AG20443 (cell line): ENCODE measurements at regions not wholly inside any gene's neighbourhood (a gene's known extent, or its start where the extent isn't known, plus 50 kb on each side); places are given as distances from the start of the nearest gene placed in this dataset.
"Not testable (repeated sequence)": the region's sequence is repeated elsewhere in the genome, so short reads cannot be mapped to it uniquely, and the experiment has no call there.

Source experiments
- DNase-seq: peaks from one replicate; pipeline ENCODE4 v3.0.0; 2012; ENCODE audit warnings: low spot score, mixed read lengths

DNA sequence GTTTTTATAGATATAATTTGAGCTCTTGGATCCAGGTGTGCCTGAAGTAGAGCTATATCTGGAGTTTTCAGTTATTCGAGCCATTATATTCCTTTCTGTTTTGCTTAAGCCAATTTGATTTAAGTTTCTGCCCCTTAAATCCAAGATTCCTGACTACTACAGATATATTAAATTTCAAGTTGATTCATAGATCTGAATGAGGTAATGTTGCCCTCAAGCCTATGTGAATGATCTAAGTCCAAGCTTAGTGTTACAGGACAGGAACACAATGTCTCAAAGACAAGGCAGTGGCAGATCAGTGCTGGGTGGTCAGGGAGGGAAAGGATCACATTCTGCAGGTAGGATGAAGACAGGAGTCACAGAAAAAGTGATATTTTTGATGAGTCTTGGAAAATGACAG is 75.7 kb upstream of the CTBP2 start:
- no peak for DNase-seq

DNA sequence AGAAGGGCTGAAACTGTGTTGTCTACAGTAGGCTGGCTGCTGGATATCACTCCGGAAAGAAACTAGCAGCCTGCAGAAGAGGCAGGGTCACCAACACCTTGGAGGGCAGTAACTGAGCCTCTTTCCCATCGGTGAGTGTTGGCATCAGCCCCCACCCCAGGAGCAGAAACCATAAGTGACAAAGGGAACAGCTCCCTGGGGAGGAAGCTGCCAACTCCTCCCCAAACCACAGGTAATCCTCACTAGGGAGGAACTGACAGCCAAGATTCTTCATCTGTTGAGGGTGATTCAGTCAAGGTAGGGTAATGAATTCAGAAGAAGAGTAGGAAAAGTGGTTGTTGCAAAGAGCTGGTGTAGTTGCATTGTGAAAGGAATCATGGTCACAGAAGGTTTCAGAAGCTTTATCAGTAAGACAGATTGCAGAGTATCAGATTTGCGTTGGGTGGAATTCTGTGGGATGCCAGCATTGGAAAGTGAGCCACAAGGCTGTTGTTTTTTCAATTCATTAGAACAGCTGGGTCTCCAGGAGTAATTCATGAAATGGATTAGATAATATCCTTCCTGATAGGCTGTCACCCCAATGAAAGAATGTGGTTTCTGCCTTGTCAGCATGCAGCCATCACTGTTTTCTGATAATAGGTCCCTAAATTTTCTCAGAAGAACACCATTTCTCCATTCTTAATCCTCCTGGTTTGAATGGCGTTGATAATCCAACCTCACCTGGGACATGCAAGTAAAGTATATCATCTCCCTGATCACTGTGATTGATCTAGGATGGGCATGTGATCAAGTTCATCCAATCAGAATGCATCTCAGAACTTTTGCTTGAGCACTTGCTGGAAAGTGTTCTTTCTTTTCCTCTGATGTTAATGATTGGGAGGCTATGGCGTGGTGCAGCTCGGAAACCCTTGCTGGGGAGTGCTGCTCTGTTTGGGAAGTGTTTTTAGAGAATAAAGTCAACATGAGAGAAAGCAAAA is 75.0 kb upstream of the CTBP2 start:
- DNase-seq, result no peak

DNA sequence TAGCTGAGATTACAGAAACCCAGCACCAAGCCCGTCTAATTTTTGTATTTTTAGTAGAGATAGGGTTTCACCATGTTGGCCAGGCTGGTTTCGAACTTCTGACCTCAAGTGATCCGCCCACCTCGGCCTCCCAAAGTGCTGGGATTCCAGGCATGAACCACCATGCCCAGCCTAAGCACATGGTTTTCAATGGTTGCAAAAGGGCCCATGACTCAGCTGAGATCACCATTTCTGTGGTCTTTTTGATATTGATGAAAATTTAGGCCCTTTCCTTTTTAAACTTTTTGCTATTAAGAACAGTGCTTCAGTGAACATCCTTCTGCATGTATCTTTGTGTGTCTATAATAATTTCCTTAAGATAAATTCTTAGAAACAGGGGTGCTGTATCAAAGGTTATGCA is 74.2 kb upstream of the CTBP2 start:
- peak; percentile 32 for DNase-seq

DNA sequence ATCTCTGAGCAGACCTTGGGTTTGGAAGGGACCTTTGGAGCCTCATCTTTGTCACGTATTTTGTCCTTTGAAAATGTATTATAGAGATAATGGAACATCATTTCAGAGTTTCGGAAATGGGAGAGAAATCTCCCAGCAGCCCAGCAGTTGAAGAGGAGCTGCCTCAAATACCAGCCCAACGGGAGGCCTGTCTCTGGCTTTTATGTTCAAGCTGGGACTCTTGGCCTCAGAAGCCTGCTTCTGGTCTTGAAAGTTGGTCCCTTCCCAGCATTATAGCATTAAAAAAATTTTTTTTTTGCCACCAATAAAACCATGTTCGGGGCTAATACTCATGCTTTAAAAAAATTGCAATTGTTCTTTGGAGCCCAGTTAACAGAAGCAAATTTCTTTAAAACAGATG is 73.4 kb upstream of the CTBP2 start:
- DNase-seq, result no peak

DNA sequence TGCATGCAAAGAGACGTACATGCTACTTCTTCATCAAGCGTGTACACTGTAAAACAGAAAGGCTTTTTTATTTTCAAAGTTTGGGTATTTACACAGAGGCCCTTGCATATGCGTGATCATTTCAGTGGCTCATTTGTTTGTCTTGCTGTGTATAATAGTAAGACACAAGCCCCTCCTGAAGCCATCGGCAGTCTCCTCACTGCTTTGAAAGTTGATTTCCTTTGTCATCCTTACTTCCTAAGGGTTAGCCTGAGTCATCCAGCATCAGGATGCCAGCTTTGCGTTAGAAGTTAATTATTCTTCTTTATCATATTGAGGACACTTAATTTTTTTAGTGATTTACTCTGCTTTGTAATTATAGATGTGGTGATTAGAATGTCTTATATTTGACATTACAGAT is 72.5 kb upstream of the CTBP2 start:
- DNase-seq, result no peak

DNA sequence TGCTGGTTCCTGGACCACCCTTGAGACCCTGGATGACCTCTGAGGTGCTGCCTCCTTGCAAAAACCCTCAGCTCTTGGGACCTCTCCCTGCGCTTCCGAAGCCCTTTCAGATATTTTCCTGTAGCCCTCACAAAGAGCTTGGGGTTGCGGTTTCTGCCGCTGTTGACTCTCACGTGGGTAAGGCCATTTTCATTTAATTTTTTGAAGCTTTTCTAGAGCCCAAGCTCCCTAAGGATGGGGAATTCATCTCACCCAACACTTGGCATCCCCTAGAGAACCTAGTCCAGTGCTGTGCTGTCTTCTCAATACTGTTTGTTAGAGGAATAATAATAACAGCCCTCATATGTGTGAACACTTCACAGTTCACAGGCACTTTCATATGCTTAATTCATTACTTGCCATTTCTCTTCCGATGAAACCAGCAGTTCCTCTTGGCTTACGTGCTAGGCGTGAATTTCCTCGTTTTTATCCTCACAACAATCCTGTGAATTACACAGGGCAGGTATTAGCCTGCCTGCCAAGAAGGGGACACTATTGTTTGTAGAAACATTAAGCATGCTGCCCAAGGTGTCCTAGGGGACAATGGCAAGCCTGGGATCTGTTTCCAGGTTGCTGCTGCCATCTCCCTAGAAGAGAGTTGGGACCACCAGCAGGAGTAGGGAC is 71.6 kb upstream of the CTBP2 start:
- no peak for DNase-seq

DNA sequence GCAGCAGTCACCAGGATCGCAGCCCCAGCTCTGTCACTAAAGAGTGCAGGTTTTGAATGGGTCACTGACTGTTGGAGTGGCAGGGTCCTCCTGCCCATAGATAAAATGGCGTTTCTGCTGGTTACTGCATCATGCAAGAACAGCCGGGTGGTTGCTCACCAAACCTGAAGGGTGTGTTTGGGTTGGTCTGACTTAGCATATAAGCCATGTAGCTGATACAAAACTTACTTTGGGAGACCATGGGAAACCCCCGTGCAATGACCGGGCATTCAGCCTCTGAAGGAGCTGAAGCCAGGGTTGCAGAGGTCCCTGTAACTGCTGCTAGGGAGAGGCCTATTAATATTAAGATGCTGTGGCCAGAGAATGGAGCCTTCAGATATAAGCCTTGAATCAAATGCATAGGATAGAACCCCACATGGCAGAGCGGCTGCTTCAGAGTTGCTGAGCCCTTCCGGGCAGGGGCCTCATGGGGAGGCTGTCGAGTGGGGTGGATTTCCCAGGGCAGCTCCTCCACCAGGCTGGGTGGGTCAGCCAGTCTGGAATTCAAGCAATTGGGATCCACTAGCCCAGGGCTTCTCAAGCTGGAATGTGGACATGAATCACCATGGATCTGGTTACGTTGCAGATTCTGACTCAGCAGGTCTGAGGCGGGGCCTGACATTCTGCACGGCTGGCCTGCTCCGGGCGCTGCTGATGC is 70.9 kb upstream of the CTBP2 start:
- peak; percentile 98 for DNase-seq

DNA sequence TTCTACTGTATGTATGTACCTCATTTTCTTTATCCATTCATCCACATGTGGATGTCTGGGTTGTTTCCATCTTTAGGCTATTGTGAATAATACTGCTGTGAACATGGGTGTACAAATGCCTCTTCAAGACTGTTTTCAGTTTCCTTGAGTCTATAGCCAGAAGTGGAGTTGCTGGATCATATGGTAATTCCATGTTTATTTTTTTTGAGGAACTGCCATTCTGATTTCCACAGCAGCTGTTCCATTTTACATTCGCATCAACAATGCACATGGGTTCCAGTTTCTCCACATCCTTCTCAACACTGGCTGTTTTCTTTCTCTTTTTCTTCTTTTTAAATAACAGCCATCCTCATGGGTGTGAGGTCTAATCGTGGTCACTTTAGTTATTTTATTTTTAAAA is 69.9 kb upstream of the CTBP2 start:
- DNase-seq, result no peak

DNA sequence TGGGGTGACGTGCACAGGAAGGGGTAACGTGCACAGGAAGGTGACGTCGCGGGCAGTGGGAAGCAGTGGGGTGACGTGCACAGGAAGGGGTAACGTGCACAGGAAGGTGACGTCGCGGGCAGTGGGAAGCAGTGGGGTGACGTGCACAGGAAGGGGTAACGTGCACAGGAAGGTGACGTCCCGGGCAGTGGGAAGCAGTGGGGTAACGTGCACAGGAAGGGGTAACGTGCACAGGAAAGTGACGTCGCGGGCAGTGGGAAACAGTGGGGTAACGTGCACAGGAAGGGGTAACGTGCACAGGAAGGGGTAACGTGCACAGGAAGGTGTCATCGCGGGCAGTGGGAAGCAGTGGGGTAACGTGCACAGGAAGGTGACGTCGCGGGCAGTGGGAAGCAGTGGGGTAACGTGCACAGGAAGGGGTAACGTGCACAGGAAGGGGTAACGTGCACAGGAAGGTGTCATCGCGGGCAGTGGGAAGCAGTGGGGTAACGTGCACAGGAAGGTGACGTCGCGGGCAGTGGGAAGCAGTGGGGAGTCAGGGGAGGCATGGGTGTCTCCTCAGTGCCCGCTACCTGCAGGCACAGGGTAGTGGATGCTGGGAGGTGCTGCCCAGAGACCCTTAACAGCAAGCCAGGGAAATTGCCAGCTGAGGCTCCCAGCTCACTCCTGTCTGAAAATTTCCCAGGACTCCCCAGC is 68.0 kb upstream of the CTBP2 start:
- not testable (repeated sequence) for DNase-seq

DNA sequence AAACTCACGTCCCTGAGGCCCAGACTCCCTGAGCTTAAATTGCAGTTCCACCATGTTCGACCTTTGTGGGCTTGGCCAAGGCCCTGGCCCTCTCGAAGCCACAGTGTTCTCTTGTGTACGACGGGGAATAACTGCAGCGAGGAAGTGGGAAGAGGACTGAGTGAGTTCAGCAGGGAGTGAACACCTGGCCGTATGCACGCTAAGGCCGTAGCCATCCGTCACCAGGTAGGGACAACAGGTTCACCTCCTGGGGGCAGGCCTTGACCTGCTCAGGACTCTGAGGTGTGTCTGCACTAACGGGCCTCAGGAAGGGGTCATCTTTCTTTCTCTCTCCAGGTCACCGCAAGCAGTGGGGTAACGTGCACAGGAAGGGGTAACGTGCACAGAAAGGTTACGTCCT is 67.2 kb upstream of the CTBP2 start:
- no peak for DNase-seq

DNA sequence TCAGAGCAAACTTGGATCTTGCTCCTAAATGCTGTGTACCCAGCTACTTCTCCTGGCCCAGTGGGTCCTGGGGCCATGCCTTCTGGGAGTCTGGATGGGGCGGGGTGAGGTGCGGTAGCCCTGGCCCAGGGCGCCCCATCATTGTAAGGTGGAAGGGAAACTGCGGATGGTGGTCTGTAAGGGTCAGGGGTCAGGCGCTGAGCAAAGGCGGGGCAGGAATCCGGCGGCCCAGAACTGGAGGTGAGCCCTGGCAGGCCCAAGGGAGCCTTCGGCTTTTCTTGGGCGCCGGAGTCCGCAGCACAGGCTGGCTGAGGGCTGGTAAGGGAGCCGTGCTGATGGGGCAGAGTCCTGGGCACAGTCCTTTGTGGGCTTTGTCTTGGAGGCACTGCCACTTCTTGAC is 66.5 kb upstream of the CTBP2 start:
- DNase-seq, result no peak

DNA sequence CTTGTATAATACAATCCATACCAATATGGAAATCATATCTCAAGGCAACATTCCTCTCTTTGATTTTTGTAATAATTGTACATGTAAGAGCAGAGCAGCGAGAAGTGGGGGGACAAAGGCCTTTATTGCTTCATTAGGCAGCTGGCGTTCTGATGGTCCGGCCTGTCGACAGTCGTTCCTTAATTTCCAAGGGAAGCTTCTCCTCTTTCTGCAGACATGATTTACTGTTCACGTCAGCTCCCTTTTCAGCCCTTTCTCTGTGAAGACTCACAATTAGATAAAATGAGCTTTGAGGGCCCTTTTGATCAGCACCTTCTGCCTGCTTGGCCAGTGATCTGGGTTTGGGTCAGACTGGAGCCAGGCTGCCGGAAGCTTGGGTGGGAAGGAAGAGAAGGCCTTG is 65.6 kb upstream of the CTBP2 start:
- no peak for DNase-seq

DNA sequence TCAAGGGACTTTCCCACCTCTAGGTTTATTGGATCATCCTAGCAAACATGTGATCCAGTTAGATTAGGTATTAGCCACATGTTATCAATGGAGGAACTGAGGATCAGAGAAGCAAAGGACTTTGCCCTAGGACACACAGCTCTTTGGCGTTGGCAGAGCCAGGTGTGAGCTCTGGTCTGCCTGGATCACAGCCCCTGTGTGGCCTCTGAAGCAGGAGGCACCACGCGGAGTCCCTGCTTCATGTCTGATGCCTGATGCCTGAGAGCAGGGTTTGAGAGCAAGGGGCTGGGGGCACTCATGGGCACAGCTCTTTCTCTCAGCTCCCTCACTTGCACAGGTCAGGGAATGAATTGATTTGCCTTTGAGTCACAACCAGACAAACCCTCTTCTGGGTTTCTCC is 64.7 kb upstream of the CTBP2 start:
- no peak for DNase-seq

DNA sequence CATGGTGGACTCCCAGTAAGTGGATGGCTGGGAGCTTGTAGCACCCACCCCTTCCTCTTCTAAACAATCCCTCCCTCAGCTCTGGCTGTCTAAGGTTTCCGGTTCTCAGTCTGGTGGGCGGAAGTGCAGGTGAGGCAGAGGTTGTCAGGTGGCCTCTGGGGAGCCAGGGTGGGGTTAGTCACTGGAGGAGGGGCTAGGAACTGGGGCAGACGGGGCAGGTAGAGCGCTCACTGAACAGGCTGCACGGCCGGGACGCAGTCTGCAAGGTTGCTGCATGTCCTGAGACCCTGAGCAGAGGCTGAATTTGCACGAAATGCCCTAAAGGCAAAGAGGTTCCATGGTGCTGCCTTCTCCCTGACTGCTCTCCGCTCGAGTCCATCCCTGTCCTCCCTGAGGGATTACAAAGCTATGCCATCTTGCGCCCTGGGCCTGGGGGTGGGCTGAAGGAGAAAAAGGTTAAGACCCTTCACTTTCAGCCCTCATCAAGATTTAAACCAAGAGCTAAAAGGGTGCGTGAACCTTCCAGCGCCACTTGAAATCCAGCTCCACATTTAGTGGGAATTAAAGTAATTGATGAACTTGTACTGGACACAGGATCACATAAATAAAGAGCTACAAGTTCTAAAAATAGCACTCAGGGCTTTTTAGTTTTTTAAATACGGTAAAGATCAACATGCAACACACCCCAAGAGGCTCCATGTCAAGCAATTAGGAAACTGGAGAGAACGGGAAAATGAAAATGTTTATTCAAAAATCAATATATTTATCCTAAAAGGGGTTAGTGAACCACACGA is 62.3 kb upstream of the CTBP2 start:
- DNase-seq, result no peak

DNA sequence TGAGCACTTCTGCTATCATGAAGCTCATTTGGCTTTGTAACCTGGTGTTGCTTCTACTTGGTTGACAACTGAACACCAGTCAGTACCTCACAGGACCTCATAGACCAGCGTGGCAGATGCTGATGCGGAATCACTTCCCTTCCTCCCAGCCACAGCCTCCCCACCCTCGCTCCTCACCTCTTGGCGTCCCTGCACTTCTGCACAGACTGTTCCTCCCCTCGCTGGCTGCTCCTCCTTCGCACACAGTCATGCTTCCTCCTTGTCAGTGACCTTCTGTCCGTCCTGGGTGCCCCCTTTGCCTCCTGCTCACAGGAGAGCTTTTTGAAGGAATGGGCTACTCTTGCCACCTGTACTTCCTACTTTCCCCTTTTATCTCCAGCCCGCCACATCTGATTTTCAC is 61.4 kb upstream of the CTBP2 start:
- no peak for DNase-seq

DNA sequence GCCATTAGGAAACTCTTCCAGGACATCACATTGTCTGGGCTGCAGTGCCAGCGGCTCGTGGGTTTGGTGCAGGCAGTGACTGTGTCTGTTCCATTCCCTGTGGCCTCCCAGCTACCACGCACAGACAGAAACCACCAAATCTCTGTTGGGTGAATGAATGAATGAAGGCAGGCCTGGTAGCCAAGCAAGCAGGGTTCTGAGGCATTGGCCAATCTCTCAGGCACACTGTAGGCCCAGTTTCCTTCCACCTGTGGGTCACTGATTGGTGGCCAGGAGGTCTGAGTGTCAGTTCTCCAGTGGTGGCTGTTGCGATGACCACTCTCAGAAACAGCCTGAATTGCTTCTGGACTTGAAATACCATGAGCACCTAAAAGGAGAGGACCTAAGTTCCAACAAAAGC is 59.4 kb upstream of the CTBP2 start:
- DNase-seq, result no peak

DNA sequence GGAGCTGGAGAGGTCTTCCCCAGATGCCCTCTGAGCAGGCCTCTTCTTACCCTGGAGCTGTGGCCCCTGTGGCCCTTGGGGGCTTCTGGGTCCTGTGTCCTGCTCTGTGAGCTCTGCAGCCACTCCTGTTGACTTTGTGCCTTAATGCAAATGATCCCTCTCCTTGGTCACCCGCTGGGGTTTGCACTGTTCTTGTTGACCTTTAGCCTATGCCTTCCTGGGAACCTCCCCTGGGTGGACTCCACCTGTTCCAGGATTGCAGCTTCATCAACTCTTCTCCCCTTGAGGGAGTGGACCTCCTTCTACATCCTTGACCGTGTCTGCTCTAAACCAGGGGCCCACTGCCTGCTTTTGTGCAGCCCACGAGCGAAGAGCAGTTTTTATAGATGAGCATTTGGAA is 58.6 kb upstream of the CTBP2 start:
- DNase-seq, result no peak

DNA sequence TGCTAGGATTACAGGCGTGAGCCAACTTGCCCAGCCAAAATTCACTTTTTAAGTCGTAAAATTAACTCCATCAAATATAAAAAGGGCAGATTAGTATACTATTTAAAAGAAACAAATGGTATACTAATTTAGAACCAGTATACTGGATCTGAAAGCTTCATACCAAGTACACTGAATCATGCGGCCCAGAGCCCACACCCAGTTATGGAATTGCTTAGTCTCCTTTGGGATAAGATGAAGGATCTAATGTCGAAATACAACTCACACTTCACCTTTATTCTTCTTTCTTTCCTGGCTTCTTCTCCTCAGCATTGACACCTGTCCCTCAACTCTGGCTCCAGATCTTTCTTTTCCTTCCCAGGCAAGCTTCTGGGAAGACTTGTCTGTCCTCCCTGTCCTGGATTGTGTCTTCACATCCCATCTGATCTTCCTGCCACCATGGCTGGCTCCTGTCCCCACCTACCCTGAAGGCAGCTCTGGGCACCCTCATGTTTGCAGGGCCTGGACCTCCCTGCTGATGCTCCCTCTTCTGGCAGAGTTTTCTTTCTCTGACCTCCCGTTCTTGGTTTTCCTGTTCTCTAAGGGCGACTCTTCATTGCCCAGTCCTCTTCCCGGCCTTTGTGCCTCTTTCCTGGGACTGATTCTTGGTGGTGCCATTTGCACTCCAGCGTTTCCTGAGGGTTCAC is 57.8 kb upstream of the CTBP2 start:
- DNase-seq, result peak; percentile 75

DNA sequence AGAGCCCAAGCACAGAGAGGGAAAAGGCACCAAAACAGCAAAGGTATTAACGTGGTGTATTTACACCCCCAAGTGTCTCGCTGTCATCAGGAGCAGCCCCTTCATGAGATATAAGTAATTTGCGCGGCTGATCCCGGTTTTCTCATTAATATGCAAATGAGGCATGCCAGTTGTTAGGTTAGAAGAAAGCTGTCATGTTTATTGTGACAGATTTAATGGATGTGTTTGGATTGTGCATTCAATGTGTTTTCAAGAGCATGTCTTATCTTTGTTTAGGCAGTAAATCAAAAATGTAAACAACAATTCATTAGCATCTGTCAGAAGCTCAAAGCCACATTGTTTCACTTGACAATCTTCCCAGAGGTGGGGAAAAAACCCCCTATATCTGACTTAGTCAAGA is 56.5 kb upstream of the CTBP2 start:
- DNase-seq, result no peak

DNA sequence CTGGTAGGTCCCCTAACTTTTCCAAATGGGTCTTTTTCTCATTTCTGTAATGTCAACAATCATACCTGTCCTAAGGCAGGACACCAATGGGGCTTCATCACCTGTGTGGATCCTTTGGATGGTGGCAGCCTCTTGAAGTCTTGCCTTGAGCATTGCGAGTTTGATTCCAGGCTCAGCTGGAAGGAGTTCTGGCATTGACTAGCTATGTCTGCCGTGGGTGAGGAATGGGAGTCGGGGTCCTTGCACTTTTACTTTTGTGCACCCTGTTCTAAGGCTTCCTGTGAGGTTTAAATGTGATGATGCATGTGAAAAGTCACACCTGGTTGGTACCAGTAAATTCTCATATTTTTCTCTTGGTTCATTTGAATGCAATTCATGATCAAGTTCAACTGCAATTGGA is 55.9 kb upstream of the CTBP2 start:
- no peak for DNase-seq

DNA sequence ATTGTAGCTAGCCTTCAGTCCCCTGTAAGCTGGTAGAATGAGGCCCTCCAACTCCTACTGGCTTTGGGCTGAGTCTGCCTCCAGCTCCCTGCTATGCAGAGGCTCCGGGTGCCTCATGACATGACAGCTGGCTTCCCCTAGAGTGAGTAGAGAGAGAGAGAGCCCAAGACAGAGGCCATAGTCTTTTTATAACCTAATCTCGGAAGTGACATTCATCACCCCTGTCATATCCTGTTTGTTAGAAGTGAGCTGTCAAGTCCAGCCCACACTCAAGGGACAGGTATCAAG is 53.9 kb upstream of the CTBP2 start:
- no peak for DNase-seq
